ENCODE measurements at regions not wholly inside any gene's neighbourhood (a gene's known extent, or its start where the extent isn't known, plus 50 kb on each side); places are given as distances from the start of the nearest gene placed in this dataset.

DNA sequence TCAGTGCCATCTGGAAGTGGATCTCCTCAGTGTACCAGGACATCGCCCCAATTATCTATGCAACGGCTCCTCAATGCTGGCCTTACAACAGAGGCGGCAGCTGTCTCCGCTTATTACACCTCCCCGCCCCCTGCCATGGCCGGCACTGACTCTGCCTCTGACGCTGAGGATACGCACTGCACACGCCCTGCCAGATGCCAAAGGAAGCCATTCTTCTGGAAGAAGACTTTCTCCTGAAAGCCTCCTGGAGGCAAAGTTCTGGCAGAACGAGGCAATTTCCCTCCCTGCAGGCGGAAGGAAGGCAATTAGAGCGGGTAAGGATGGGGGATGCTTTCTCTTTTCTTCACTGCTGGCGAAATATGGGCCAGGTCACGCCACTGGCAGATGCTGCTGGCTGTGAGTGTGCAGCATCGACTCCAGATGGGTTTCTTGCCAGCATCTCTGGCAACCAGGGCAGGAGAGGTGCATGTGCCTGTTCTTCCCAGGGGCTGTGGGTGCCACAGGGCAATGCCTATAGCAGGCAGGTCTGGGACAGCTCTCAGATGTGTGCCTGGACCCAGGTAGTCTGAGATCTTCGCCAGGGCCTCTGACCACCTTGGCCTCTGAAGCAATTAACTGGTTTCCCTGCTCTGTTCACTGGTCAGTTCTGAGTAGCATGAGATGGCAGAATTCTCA lies 62.2 kb upstream of the MRPS22 start:
- TF ChIP-seq, protein P1, sequence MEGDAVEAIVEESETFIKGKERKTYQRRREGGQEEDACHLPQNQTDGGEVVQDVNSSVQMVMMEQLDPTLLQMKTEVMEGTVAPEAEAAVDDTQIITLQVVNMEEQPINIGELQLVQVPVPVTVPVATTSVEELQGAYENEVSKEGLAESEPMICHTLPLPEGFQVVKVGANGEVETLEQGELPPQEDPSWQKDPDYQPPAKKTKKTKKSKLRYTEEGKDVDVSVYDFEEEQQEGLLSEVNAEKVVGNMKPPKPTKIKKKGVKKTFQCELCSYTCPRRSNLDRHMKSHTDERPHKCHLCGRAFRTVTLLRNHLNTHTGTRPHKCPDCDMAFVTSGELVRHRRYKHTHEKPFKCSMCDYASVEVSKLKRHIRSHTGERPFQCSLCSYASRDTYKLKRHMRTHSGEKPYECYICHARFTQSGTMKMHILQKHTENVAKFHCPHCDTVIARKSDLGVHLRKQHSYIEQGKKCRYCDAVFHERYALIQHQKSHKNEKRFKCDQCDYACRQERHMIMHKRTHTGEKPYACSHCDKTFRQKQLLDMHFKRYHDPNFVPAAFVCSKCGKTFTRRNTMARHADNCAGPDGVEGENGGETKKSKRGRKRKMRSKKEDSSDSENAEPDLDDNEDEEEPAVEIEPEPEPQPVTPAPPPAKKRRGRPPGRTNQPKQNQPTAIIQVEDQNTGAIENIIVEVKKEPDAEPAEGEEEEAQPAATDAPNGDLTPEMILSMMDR (IDR thresholded peaks at IDR 0.05), result no peak
- no peak for TF ChIP-seq POLR2A (IDR thresholded peaks at IDR 0.05)
- no peak for TF ChIP-seq POLR2AphosphoS5 (IDR thresholded peaks at IDR 0.05)
